ENCODE measurements at regions not wholly inside any gene's neighbourhood (a gene's known extent, or its start where the extent isn't known, plus 50 kb on each side); places are given as distances from the start of the nearest gene placed in this dataset.

- TF ChIP-seq CTCF (IDR thresholded peaks at IDR 0.05) (no peak), POLR2A (IDR thresholded peaks at IDR 0.05) (no peak)
Observed at GRCh38 chr16:52871481-52871880, 181.2 kb downstream of the CHD9NB start.
